Astrocyte (in vitro differentiated cells and primary cell): ENCODE measurements at regions not wholly inside any gene's neighbourhood (a gene's known extent, or its start where the extent isn't known, plus 50 kb on each side); places are given as distances from the start of the nearest gene placed in this dataset.

Experiments used
- DNase-seq: peaks from one replicate; pipeline ENCODE4 v3.0.0-alpha.2; 2010; ENCODE audit warnings: low read depth
- FAIRE-seq: peaks from 2 replicates; lab custom pipeline; 2011; peaks lifted over from hg19 to GRCh38; lab: Jason Lieb, UNC
- H2AFZ ChIP-seq: 2 replicates; pipeline ENCODE4 v1.6.0; 2012; ENCODE audit warnings: low read depth, low read length, inconsistent platforms
- H3K27ac ChIP-seq: 2 replicates; pipeline ENCODE4 v1.5.1; 2011; ENCODE audit warnings: low read depth, low read length, inconsistent platforms
- H3K27me3 ChIP-seq: 2 replicates; pipeline ENCODE4 v1.6.0; 2011; ENCODE audit warnings: low read length, inconsistent platforms; ENCODE audit not compliant: insufficient read depth
- H3K36me3 ChIP-seq: 2 replicates; pipeline ENCODE4 v1.5.1; 2011; ENCODE audit warnings: low read length, inconsistent platforms; ENCODE audit not compliant: insufficient read depth
- H3K4me1 ChIP-seq: 2 replicates; pipeline ENCODE4 v1.5.1; 2011; ENCODE audit warnings: low read length, inconsistent platforms; ENCODE audit not compliant: insufficient read depth
- H3K4me2 ChIP-seq: 2 replicates; pipeline ENCODE4 v1.6.0; 2012; ENCODE audit warnings: low read length, inconsistent platforms
- H3K4me3 ChIP-seq: 2 replicates; pipeline ENCODE4 v1.5.1; 2011; ENCODE audit warnings: low read depth, mild to moderate bottlenecking, low read length, inconsistent platforms; ENCODE audit not compliant: insufficient read depth
- H3K79me2 ChIP-seq: 2 replicates; pipeline ENCODE4 v1.6.0; 2012; ENCODE audit warnings: mild to moderate bottlenecking, low read length, inconsistent platforms; ENCODE audit not compliant: insufficient read depth
- H3K9ac ChIP-seq: 2 replicates; pipeline ENCODE4 v1.6.0; 2012; ENCODE audit warnings: mild to moderate bottlenecking, low read length, inconsistent platforms
- H3K9me3 ChIP-seq: 2 replicates; pipeline ENCODE4 v1.5.1; 2012; ENCODE audit warnings: low read depth, mild to moderate bottlenecking, low read length, inconsistent platforms; ENCODE audit not compliant: insufficient read depth
- H4K20me1 ChIP-seq: 2 replicates; pipeline ENCODE4 v1.6.0; 2012; ENCODE audit warnings: low read length, inconsistent platforms; ENCODE audit not compliant: insufficient read depth
- H3K27ac Mint-ChIP-seq: one replicate; pipeline ENCODE4 v1.8.0; 2021; ENCODE audit warnings: mild to moderate bottlenecking, mixed read lengths; ENCODE audit not compliant: unreplicated experiment
- H3K27me3 Mint-ChIP-seq: one replicate; pipeline ENCODE4 v1.8.0; 2021; ENCODE audit warnings: low read depth, mixed read lengths; ENCODE audit not compliant: unreplicated experiment
- H3K36me3 Mint-ChIP-seq: one replicate; pipeline ENCODE4 v1.8.0; 2021; ENCODE audit warnings: low read depth, mixed read lengths; ENCODE audit not compliant: unreplicated experiment
- H3K4me1 Mint-ChIP-seq: one replicate; pipeline ENCODE4 v1.8.0; 2021; ENCODE audit warnings: low read depth, mixed read lengths; ENCODE audit not compliant: unreplicated experiment
- H3K4me3 Mint-ChIP-seq: one replicate; pipeline ENCODE4 v1.8.0; 2021; ENCODE audit warnings: mild to moderate bottlenecking, moderate library complexity, mixed read lengths; ENCODE audit not compliant: unreplicated experiment
- H3K9me3 Mint-ChIP-seq: one replicate; pipeline ENCODE4 v1.8.0; 2021; ENCODE audit warnings: mild to moderate bottlenecking, mixed read lengths; ENCODE audit not compliant: unreplicated experiment
- CTCF ChIP-seq: IDR thresholded peaks from 2 replicates; pipeline ENCODE4 v1.5.1; 2011; ENCODE audit warnings: low read depth, mild to moderate bottlenecking, inconsistent platforms, low read length, moderate library complexity; ENCODE audit not compliant: insufficient read depth
- EZH2 ChIP-seq: IDR thresholded peaks from 2 replicates; pipeline ENCODE4 v1.6.1; 2012; ENCODE audit warnings: mild to moderate bottlenecking, low read length, inconsistent platforms; ENCODE audit not compliant: insufficient read depth

- no peaks in the 10 kb centered on the region for H3K36me3 ChIP-seq
- no peak overlapping the region for H3K4me3 ChIP-seq
- no peak overlapping the region for H3K9ac ChIP-seq
- H3K79me2 ChIP-seq, result no peaks in the 10 kb centered on the region
- H3K36me3 Mint-ChIP-seq, result no peaks in the 10 kb centered on the region
- no peak for TF ChIP-seq CTCF
- no peak for TF ChIP-seq EZH2
- H3K4me3 Mint-ChIP-seq, result no peak overlapping the region
- H4K20me1 ChIP-seq, result no peaks in the 10 kb centered on the region
- no peak for FAIRE-seq
- DNase-seq, result no peak
- peaks cover 18% of the 10 kb centered on the region for H3K9me3 Mint-ChIP-seq
- H3K4me1 ChIP-seq, result no peaks in the 10 kb centered on the region
- no peaks in the 10 kb centered on the region for H3K4me1 Mint-ChIP-seq
- no peaks in the 10 kb centered on the region for H3K27me3 Mint-ChIP-seq
- no peak overlapping the region for H3K27ac ChIP-seq
- H3K9me3 ChIP-seq, result no peaks in the 10 kb centered on the region
- no peak overlapping the region for H3K4me2 ChIP-seq
- H2AFZ ChIP-seq, result no peak overlapping the region
- no peak overlapping the region for H3K27ac Mint-ChIP-seq
- no peaks in the 10 kb centered on the region for H3K27me3 ChIP-seq
Measured at GRCh38 chrY:12212394-12212793, 488.6 kb upstream of the USP9Y start.

DNA sequence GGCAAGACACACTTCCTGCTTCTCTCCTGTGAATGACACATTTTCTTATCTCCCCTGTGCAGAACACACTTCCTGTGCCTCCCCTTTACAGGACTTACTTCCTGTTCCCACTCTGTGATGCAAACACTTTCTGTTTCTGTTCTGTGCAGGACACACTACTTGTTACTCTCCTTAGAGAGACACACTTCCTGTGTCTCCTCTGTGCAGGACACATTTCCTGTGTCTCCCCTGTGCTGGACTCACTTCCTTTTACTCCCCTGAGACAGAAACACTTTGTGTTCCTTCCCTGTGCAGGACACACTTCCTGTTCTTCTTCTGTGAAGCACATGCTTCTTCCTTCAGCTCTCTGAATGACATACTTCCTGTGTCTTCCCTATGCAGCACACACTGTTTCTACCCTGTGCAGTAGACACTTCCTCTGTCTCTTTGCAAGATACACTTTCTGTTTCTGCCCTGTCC is 485.4 kb upstream of the USP9Y start:
- peaks cover 19% of the 10 kb centered on the region for H3K9me3 Mint-ChIP-seq
- no peaks in the 10 kb centered on the region for H3K27me3 Mint-ChIP-seq
- no peaks in the 10 kb centered on the region for H3K4me1 Mint-ChIP-seq
- FAIRE-seq (no peak), DNase-seq (no peak)
- no peaks in the 10 kb centered on the region for H4K20me1 ChIP-seq
- no peak overlapping the region for H3K4me3 ChIP-seq
- no peak overlapping the region for H3K27ac Mint-ChIP-seq
- no peak overlapping the region for H3K4me2 ChIP-seq
- TF ChIP-seq EZH2 (no peak), CTCF (no peak)
- no peak overlapping the region for H3K27ac ChIP-seq
- no peak overlapping the region for H2AFZ ChIP-seq
- H3K4me1 ChIP-seq, result no peaks in the 10 kb centered on the region
- H3K9me3 ChIP-seq, result no peaks in the 10 kb centered on the region
- H3K36me3 Mint-ChIP-seq, result no peaks in the 10 kb centered on the region
- no peaks in the 10 kb centered on the region for H3K79me2 ChIP-seq
- no peak overlapping the region for H3K9ac ChIP-seq
- no peaks in the 10 kb centered on the region for H3K27me3 ChIP-seq
- no peaks in the 10 kb centered on the region for H3K36me3 ChIP-seq
- H3K4me3 Mint-ChIP-seq, result no peak overlapping the region

DNA sequence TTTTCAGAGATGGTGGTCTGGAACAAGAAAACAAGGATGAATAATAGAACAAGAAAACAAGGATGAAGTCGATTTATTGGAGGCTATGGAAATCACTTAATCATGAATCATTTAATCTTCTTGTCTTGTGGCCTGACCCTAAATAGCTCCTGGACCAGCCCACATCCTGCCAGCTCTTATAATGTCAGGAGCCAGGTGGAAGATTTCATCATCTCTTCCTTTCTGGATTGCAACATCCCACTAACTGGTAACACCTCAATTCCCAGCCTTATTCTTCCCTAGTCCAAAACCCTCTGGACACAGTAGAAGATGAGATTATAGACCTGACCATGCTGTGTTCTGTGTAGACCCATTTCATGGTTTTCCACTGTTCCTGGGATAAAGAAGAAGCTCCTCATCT is 470.1 kb upstream of the USP9Y start:
- no peaks in the 10 kb centered on the region for H3K79me2 ChIP-seq
- no peaks in the 10 kb centered on the region for H3K4me1 ChIP-seq
- no peaks in the 10 kb centered on the region for H3K27me3 Mint-ChIP-seq
- H3K9me3 ChIP-seq, result no peaks in the 10 kb centered on the region
- H3K4me2 ChIP-seq, result no peak overlapping the region
- H3K9ac ChIP-seq, result no peak overlapping the region
- no peak overlapping the region for H2AFZ ChIP-seq
- peaks cover 2% of the 10 kb centered on the region for H3K9me3 Mint-ChIP-seq
- no peak for FAIRE-seq
- no peak for TF ChIP-seq CTCF
- no peak for TF ChIP-seq EZH2
- H3K4me1 Mint-ChIP-seq, result no peaks in the 10 kb centered on the region
- no peak overlapping the region for H3K4me3 Mint-ChIP-seq
- no peaks in the 10 kb centered on the region for H3K36me3 Mint-ChIP-seq
- no peaks in the 10 kb centered on the region for H3K27me3 ChIP-seq
- H3K36me3 ChIP-seq, result no peaks in the 10 kb centered on the region
- no peak overlapping the region for H3K27ac ChIP-seq
- H4K20me1 ChIP-seq, result no peaks in the 10 kb centered on the region
- H3K27ac Mint-ChIP-seq, result no peak overlapping the region
- DNase-seq, result no peak
- no peak overlapping the region for H3K4me3 ChIP-seq
